ENCODE measurements at regions not wholly inside any gene's neighbourhood (a gene's known extent, or its start where the extent isn't known, plus 50 kb on each side); places are given as distances from the start of the nearest gene placed in this dataset.

- Histone ChIP-seq H3K9me3 (no peaks in the 10 kb centered on the region), H3K4me1 (ENCODE audit: insufficient read depth) (no peaks in the 10 kb centered on the region), H3K27ac (no peak overlapping the region), H3K4me3 (no peak overlapping the region), H3K27me3 (no peaks in the 10 kb centered on the region), H3K36me3 (no peaks in the 10 kb centered on the region)
- intact Hi-C loops (cut with DNase I): no loop called here
- no peak for TF ChIP-seq EP300 (IDR thresholded peaks at IDR 0.05)
- TF ChIP-seq POLR2A (IDR thresholded peaks at IDR 0.05): no peak
- no peak for TF ChIP-seq CTCF (IDR thresholded peaks at IDR 0.05)
- WGBS, 3 donors: 28 to 40% (median 35%) methylated on average over 7 of the region's 7 CpGs
- no peak for DNase-seq
Observed at GRCh38 chr9:79779901-79780300, 208.1 kb downstream of the TLE4 start.

DNA sequence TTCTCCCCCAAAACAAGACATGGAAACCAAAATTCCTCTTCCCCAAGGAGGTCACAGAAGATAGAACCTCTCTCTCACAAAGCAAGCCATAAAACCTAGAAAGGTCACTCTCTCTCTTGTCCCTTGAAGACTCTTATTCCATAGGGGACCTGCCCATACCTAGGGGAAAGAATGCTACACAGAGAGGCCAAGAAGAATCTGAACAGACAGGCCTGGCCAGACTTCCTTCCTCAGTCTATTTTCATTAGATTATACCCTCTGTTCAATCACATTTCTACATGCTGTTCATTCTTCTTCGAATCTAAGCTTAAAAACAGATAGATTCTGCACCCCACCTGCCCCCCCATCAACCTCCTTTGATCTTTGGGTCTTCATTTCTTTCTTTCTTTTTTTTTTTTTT is 206.8 kb downstream of the TLE4 start:
- H3K27me3 ChIP-seq: no peaks in the 10 kb centered on the region
- no peak overlapping the region for H3K4me3 ChIP-seq
- DNase-seq: no peak
- H3K9me3 ChIP-seq: no peaks in the 10 kb centered on the region
- H3K36me3 ChIP-seq: no peaks in the 10 kb centered on the region
- H3K27ac ChIP-seq: no peak overlapping the region
- intact Hi-C loops (cut with DNase I): no loop called here
- H3K4me1 ChIP-seq (ENCODE audit: insufficient read depth): no peaks in the 10 kb centered on the region
- TF ChIP-seq POLR2A (IDR thresholded peaks at IDR 0.05) (no peak), CTCF (IDR thresholded peaks at IDR 0.05) (no peak), EP300 (IDR thresholded peaks at IDR 0.05) (no peak)
- 39 to 86% (median 44%) methylated on average over 1 of the region's 1 CpG for WGBS, 3 donors

DNA sequence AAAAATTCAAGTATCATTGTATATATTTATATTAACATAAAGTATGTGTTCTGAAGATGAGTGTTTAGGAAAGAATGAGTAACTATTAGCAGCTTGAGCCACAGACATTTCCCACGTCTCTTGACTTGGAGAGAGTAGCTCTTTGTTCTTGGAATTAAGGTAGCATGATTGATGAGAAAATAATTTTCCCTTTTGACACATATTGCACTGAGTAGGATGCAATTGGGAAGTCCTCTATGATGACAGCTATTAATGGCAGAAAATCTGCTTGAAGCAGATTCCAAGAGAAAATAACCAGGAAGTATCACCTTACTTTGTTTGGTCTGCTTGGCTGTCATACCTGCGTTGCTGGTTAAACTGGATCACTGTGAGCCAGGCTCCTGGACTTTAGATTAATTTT is 204.8 kb downstream of the TLE4 start:
- no peaks in the 10 kb centered on the region for H3K36me3 ChIP-seq
- H3K27me3 ChIP-seq: no peaks in the 10 kb centered on the region
- TF ChIP-seq POLR2A (IDR thresholded peaks at IDR 0.05) (no peak), CTCF (IDR thresholded peaks at IDR 0.05) (no peak), EP300 (IDR thresholded peaks at IDR 0.05) (no peak)
- 74 to 86% (median 84%) methylated on average over 2 of the region's 2 CpGs for WGBS, 3 donors
- no peaks in the 10 kb centered on the region for H3K9me3 ChIP-seq
- no peak for DNase-seq
- no peak overlapping the region for H3K27ac ChIP-seq
- no peak overlapping the region for H3K4me3 ChIP-seq
- intact Hi-C loops (cut with DNase I): no loop called here
- no peaks in the 10 kb centered on the region for H3K4me1 ChIP-seq (ENCODE audit: insufficient read depth)
